ENCODE measurements at regions not wholly inside any gene's neighbourhood (a gene's known extent, or its start where the extent isn't known, plus 50 kb on each side); places are given as distances from the start of the nearest gene placed in this dataset.

DNA sequence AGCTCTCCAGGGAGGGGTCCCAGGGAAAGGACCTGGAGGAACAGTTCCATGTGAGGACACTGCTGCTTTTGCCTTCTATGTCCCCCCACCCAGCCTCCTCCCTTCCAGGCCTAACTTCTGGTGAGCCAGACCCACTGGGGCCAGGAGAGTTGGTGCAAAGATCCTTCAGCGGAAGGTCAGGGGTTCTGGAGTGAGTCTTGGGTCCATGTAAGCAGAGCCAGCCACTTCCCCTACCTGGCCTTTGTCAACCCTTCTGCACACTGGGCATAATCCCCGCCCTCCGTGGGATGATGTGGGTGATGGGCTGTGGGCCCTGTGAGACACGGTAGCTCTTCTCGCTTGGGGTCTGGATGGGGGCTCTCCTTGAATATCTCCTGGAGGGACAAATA lies 76.9 kb downstream of the RHOB start:
- no peak for DNase-seq

GRCh38 chr2:20524412-20525040 lies 77.7 kb downstream of the RHOB start:
- no peak for DNase-seq

GRCh38 chr2:20525041-20526035 lies 78.5 kb downstream of the RHOB start:
- no peak for DNase-seq

DNA sequence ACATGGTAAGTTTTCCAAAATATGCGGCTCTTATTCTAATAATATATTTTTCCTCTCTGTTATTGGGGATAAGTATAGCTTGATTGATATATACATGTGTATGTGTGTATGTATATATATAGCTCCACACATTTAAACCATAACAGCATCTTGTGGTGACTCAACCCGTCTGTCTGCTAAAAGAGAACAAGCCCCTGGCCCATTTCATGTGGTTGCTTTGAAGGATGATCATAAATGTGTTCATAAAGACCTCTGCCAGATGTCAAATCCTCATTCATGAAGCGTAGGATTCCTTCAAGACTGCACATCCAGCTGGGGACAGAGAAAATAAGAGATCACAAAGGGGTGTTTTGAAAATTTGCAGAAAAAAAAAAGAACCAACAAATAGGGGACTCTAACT lies 79.3 kb downstream of the RHOB start:
- DNase-seq = no peak

DNA sequence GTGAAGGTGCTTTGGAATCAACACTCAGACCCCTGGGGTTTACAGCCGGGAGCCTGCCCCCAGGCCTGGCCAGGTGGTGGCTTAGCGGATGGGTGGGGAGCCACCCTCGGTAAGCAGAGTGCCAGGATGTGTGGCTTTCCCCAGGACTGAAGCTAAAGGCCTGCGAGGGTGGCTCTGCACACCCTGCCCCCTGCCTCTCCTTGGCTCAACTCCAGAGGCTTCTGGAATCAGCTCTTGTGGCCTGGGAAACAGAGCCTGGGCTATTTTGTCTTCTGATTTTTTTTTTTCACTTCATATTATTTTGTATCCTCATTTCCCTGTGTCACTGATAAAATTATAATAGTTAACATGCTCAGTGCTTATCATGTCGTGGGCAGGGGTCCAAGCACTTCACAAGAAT lies 79.8 kb downstream of the RHOB start:
- DNase-seq = no peak

- no peak for DNase-seq
These were observed 81.8 kb downstream of the RHOB start for GRCh38 chr2:20528713-20529112.

- DNase-seq = no peak
These were observed 83.6 kb downstream of the RHOB start for GRCh38 chr2:20530520-20530919.

- DNase-seq = no peak
These were observed 84.9 kb downstream of the RHOB start for GRCh38 chr2:20531633-20532262.

DNA sequence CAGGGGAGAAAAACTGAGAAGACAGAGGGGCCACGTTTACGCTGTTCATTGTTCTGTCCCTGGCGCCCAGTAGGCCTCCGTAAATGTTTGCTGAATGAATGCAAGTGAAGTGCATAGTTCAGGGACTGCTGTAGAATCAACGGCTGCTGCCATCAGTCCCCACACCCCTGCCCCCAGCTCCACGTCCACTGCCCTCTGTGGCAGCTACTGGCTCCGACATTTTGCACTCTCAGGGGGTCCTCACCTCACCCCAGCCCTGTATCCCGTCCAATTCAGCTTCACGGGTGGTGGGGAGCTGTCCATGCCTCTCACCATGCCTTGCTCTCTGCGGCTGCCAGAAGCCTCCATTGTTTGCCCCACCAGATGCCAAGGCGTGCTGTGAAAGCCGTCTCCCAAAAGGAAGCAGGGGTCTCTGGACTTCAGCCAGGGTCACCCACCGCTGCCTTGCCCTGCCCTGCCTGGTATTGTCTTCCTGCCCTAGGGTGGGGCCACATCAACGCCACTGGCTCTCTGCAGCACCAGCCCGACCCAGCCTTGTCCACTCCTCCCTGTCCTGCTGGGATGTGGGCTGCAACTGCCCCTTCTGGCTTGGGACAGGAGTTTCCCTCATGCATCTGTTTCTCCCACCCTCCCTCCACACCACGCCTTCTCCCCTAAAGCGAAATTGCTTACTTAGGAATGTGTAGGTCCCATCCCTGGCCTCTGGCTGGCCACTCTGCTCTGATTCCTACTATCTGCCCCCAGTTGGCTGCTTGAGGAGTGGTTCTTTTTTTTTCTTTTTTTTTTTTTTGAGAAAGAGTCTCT lies 86.0 kb downstream of the RHOB start:
- DNase-seq = no peak

DNA sequence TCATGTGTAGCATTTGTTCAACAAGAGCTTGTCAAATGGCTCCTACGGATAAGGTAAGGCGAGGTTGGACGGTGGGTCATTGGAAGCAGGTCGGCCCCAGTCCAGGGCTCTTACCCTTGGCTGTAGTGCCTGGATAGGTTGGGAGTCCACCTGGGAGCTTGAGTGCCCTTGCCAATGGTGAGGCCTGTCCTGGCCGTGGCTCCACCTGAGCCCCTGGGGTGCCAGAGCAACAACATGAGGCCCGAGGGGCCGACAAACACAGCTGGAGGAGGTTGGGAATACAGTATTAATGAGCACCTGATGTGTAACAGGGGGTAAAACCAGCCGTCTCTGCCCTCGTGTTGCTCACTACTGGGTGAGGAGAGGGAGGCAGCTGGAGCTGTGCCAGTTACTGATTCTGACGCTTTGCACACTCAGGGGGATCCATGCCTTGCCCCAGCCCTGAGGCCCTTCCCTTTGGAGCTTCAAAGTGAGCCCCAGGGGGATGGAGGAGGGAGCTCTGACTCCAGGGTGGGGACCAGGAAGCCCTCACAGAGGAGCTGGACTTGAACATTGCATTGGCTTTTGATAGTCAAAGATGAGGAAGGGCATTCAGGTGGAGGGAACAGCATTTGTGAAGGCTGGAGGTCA lies 87.2 kb downstream of the RHOB start:
- no peak for DNase-seq

- DNase-seq = no peak
These were observed 88.3 kb downstream of the RHOB start for GRCh38 chr2:20534913-20535801.

DNA sequence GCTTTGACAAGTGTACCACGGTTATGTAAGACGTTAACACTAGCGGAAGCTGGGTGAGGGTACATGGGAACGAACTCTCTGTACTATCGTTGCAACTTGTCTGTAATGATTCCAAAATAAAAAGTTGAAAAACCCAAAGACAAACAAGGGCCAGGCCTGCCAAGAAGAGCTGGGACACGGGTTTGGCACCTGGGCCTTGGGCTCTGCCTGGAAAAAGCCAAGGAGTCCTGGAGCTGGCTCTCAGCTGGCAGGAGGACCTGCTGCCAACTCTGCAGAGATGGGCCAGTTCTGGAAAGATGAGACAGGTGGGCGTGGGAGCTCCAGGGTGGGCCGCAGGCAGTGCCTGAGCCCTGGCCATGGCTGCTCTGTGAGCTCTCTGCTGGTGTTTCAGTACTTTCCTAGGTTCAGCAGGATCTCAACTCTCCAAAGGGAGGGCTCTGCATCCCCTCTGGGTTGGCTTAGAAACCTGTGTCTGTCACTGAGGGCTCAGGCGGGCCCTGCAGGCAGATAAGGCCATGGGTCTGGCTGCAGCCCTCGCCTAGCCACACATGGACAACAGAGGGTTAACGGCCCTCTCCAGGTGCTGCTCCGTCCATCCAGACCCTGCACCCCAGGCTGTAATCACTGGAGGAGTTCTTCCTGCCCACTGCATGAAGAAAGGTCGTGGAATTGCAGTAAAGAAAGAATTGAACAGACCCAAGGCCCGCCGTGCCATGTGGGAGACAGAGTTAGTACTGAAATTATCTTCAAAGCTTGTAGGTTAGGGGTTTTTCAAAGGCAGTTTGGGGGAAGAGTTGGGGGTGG lies 89.9 kb downstream of the RHOB start:
- no peak for DNase-seq

DNA sequence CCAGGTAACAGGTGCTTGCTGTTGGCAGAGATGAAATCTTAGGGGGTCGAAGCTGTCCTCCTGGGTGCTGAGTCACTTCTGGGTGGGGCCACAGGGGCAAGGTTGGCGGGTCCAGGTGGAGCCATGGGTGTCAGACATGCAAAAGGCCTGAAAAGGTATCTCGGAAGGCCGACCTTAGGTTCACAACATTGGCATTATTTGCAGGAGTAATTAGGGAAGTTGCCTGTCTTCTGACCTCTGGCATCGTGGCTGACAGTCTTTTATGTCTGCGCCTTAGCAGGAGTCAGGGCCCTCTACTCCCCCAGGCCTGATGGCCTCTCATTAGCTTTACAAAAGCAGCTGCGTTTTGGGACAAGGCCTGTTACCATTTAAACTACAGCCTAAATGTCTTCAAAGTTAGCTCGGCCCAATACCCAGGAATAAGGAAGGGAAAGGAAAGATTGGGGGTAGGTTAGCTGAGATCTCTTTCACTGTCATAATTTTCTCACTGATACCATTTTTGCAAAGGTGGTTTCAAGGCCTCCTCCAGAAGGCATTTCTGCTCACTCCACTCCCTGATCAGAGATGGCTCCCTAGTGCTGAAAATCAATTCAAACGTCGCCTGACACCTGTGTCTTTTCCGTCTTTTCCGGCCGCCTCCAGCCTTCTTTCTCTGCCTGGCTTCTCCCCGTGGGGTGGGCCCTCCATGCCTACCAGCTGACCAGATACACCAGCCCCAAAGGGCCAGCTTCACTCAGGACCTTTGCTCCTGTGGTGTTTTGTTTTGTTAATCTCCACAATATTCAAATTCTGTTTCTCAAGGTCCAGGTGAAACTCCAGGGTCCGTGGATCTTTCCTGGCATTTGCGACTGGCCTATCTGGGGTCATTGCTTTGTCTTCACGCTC lies 90.8 kb downstream of the RHOB start:
- DNase-seq = no peak

- DNase-seq = no peak
These were observed 91.6 kb downstream of the RHOB start for GRCh38 chr2:20538308-20539132.

DNA sequence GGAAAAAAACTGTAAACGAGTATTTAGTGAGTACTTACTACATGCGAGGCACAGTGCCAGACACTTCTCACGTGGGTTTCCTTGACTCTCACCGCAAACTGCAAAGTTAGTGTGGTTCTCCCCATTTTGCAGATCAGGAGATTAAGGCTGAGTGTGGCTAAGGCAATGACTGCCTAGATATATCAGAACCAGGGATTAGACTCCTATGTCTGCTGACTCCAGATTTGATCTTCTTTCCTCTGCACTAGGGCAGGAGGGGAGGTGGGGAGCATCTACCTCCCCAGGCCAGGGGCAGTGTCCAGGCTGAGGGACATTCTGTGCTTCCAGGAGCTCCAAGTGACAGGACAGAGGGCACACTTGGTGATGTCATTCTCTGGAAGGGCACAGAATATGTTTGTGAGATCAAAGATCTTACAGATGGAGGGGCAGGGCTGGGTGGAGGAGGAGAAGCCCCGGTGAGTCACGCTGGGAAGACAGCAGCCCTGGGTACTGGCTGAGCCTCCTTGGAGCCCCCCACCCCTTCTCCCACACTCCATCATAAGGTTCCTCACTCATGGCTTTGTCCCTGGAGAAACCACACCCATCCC lies 92.4 kb downstream of the RHOB start:
- no peak for DNase-seq

GRCh38 chr2:20539776-20540586 lies 93.1 kb downstream of the RHOB start:
- no peak for DNase-seq
